Trophoblast cell (in vitro differentiated cells and primary cell): ENCODE measurements at regions not wholly inside any gene's neighbourhood (a gene's known extent, or its start where the extent isn't known, plus 50 kb on each side); places are given as distances from the start of the nearest gene placed in this dataset.

Source experiments
- DNase-seq, 2 donors: peaks; one replicate each; pipeline ENCODE4 v3.0.0-alpha.2; 2016
- H2AFZ ChIP-seq: 2 replicates; pipeline ENCODE4 v1.6.1; 2013; ENCODE audit warnings: low read length, moderate library complexity, mild to moderate bottlenecking; ENCODE audit not compliant: insufficient read depth, poor library complexity
- H2AK5ac ChIP-seq: 2 replicates; pipeline ENCODE4 v1.6.1; 2013; ENCODE audit warnings: mild to moderate bottlenecking, low read length
- H2BK120ac ChIP-seq: 2 replicates; pipeline ENCODE4 v1.6.1; 2013; ENCODE audit warnings: low read length, mild to moderate bottlenecking, moderate library complexity; ENCODE audit not compliant: insufficient read depth, poor library complexity
- H2BK12ac ChIP-seq: 2 replicates; pipeline ENCODE4 v1.6.1; 2013; ENCODE audit warnings: mild to moderate bottlenecking, low read length, moderate library complexity
- H2BK5ac ChIP-seq: 2 replicates; pipeline ENCODE4 v1.6.1; 2013; ENCODE audit warnings: low read length, low read depth, moderate library complexity, mild to moderate bottlenecking; ENCODE audit not compliant: poor library complexity
- H3K14ac ChIP-seq: 2 replicates; pipeline ENCODE4 v1.6.1; 2013; ENCODE audit warnings: mild to moderate bottlenecking, low read length
- H3K18ac ChIP-seq: 2 replicates; pipeline ENCODE4 v1.6.1; 2013; ENCODE audit warnings: mild to moderate bottlenecking, low read length
- H3K23ac ChIP-seq: 2 replicates; pipeline ENCODE4 v1.6.1; 2013; ENCODE audit warnings: low read length
- H3K27ac ChIP-seq: 2 replicates; pipeline ENCODE4 v1.5.1; 2013; ENCODE audit warnings: low read depth, mild to moderate bottlenecking, inconsistent platforms, low read length, moderate library complexity
- H3K27me3 ChIP-seq: 2 replicates; pipeline ENCODE4 v1.6.1; 2013; ENCODE audit warnings: inconsistent platforms, mild to moderate bottlenecking, low read length, moderate library complexity; ENCODE audit not compliant: insufficient read depth
- H3K36me3 ChIP-seq, 2 experiments: 1 replicate in 1 of 2; 2 replicates in 1 of 2; pipeline ENCODE4 v1.6.1; 2013; ENCODE audit warnings: low read length in 2 of 2, mild to moderate bottlenecking in 2 of 2, moderate library complexity in 1 of 2; ENCODE audit not compliant: insufficient read depth in 2 of 2, control insufficient read depth in 1 of 2
- H3K4ac ChIP-seq: 2 replicates; pipeline ENCODE4 v1.6.1; 2013; ENCODE audit warnings: low read depth, mild to moderate bottlenecking, low read length, moderate library complexity
- H3K4me1 ChIP-seq, 2 experiments: 1 replicate in 1 of 2; 2 replicates in 1 of 2; pipeline ENCODE4 v1.6.1; 2013; ENCODE audit warnings: low read length in 2 of 2, mild to moderate bottlenecking in 2 of 2, moderate library complexity in 1 of 2; ENCODE audit not compliant: insufficient read depth in 2 of 2, control insufficient read depth in 1 of 2
- H3K4me2 ChIP-seq: 2 replicates; pipeline ENCODE4 v1.6.1; 2013; ENCODE audit warnings: inconsistent platforms, mild to moderate bottlenecking, low read length, moderate library complexity
- H3K4me3 ChIP-seq: 2 replicates; pipeline ENCODE4 v1.5.1; 2013; ENCODE audit warnings: mild to moderate bottlenecking, low read depth, low read length, inconsistent platforms
- H3K79me1 ChIP-seq: one replicate; pipeline ENCODE4 v1.6.1; 2013; ENCODE audit warnings: low read length
- H3K79me2 ChIP-seq: 2 replicates; pipeline ENCODE4 v1.6.1; 2013; ENCODE audit warnings: low read length, mild to moderate bottlenecking; ENCODE audit not compliant: control insufficient read depth, insufficient read depth, poor library complexity
- H3K9ac ChIP-seq: 2 replicates; pipeline ENCODE4 v1.6.1; 2013; ENCODE audit warnings: mild to moderate bottlenecking, low read length
- H3K9me3 ChIP-seq: 2 replicates; pipeline ENCODE4 v1.6.1; 2013; ENCODE audit warnings: low read depth, mild to moderate bottlenecking, control low read depth, inconsistent platforms, low read length; ENCODE audit not compliant: insufficient read depth
- H4K12ac ChIP-seq: 2 replicates; pipeline ENCODE4 v1.6.1; 2013; ENCODE audit warnings: low read depth, mild to moderate bottlenecking, low read length, moderate library complexity
- H4K8ac ChIP-seq: 2 replicates; pipeline ENCODE4 v1.6.1; 2013; ENCODE audit warnings: low read depth, mild to moderate bottlenecking, low read length, moderate library complexity
- H4K91ac ChIP-seq: one replicate; pipeline ENCODE4 v1.6.1; 2013; ENCODE audit warnings: low read depth, mild to moderate bottlenecking, low read length, moderate library complexity
- WGBS: extraction: QIAGEN DNeasy Blood & Tissue Kit; methylation state at CpG from one replicate; pipeline ENCODE4 v1.1.7; 2013; ENCODE audit warnings: missing lambda C conversion rate; ENCODE audit not compliant: insufficient read length, insufficient coverage; ENCODE audit errors: extremely low coverage; 5-methylcytosine and 5-hydroxymethylcytosine counted together

GRCh38 chr1:5376538-5377247, 615.5 kb downstream of the NPHP4 start:
- Histone ChIP-seq H2AK5ac (no peak overlapping the region), H3K4ac (no peak overlapping the region), H2AFZ (no peak overlapping the region), H2BK5ac (no peak overlapping the region), H3K79me2 (no peaks in the 10 kb centered on the region), H3K27ac (no peak overlapping the region), H4K8ac (no peak overlapping the region), H2BK120ac (no peak overlapping the region), H4K12ac (no peak overlapping the region), H3K27me3 (no peaks in the 10 kb centered on the region), H4K91ac (no peak overlapping the region), H3K4me1 (no peaks in the 10 kb centered on the region), H3K9me3 (peaks cover 14% of the 10 kb centered on the region), H3K4me3 (no peak overlapping the region), H3K9ac (no peak overlapping the region), H3K18ac (no peak overlapping the region), H3K79me1 (no peaks in the 10 kb centered on the region), H2BK12ac (no peak overlapping the region), H3K36me3 (no peaks in the 10 kb centered on the region), H3K14ac (no peak overlapping the region), H3K4me2 (no peak overlapping the region), H3K23ac (no peak overlapping the region)
- WGBS = no CpG with 5 or more reads among the region's 6 CpGs
- no peak for DNase-seq

GRCh38 chr1:5375481-5375880, 616.7 kb downstream of the NPHP4 start:
- Histone ChIP-seq H3K4me2 (no peak overlapping the region), H2AFZ (no peak overlapping the region), H3K27ac (no peak overlapping the region), H4K91ac (no peak overlapping the region), H2BK12ac (no peak overlapping the region), H3K27me3 (no peaks in the 10 kb centered on the region), H3K4ac (no peak overlapping the region), H4K12ac (no peak overlapping the region), H3K23ac (no peak overlapping the region), H4K8ac (no peak overlapping the region), H2BK5ac (no peak overlapping the region), H3K4me1 (no peaks in the 10 kb centered on the region), H3K36me3 (no peaks in the 10 kb centered on the region), H3K9ac (no peak overlapping the region), H2AK5ac (no peak overlapping the region), H3K9me3 (peaks cover 14% of the 10 kb centered on the region), H3K79me2 (no peaks in the 10 kb centered on the region), H3K79me1 (no peaks in the 10 kb centered on the region), H3K14ac (no peak overlapping the region), H3K4me3 (no peak overlapping the region), H2BK120ac (no peak overlapping the region), H3K18ac (no peak overlapping the region)
- WGBS = no CpG with 5 or more reads among the region's 6 CpGs
- DNase-seq = no peak

- Histone ChIP-seq H3K4me1 (no peaks in the 10 kb centered on the region), H3K36me3 (no peaks in the 10 kb centered on the region), H3K9me3 (peaks cover 13% of the 10 kb centered on the region), H2BK5ac (no peak overlapping the region), H2AFZ (no peak overlapping the region), H3K14ac (no peak overlapping the region), H3K18ac (no peak overlapping the region), H2BK12ac (no peak overlapping the region), H3K23ac (no peak overlapping the region), H4K12ac (no peak overlapping the region), H2AK5ac (no peak overlapping the region), H3K79me2 (no peaks in the 10 kb centered on the region), H2BK120ac (no peak overlapping the region), H3K4me2 (no peak overlapping the region), H3K27me3 (no peaks in the 10 kb centered on the region), H4K8ac (no peak overlapping the region), H3K4ac (no peak overlapping the region), H3K79me1 (no peaks in the 10 kb centered on the region), H4K91ac (no peak overlapping the region), H3K27ac (no peak overlapping the region), H3K4me3 (no peak overlapping the region), H3K9ac (no peak overlapping the region)
- no peak for DNase-seq
- no CpG with 5 or more reads among the region's 4 CpGs for WGBS
These were observed 618.0 kb downstream of the NPHP4 start for GRCh38 chr1:5374192-5374591.

GRCh38 chr1:5373281-5373680, 618.9 kb downstream of the NPHP4 start:
- Histone ChIP-seq H2AFZ (no peak overlapping the region), H2BK120ac (no peak overlapping the region), H4K8ac (no peak overlapping the region), H3K4ac (no peak overlapping the region), H3K79me2 (no peaks in the 10 kb centered on the region), H2BK5ac (no peak overlapping the region), H4K12ac (no peak overlapping the region), H3K4me1 (no peaks in the 10 kb centered on the region), H3K4me2 (no peak overlapping the region), H3K14ac (no peak overlapping the region), H3K18ac (no peak overlapping the region), H3K9ac (no peak overlapping the region), H3K23ac (no peak overlapping the region), H2AK5ac (no peak overlapping the region), H3K79me1 (no peaks in the 10 kb centered on the region), H2BK12ac (no peak overlapping the region), H3K27me3 (no peaks in the 10 kb centered on the region), H3K9me3 (peaks cover 13% of the 10 kb centered on the region), H3K4me3 (no peak overlapping the region), H3K36me3 (no peaks in the 10 kb centered on the region), H4K91ac (no peak overlapping the region), H3K27ac (no peak overlapping the region)
- WGBS = no CpG with 5 or more reads among the region's 4 CpGs
- no peak for DNase-seq
